Mesendoderm (in vitro differentiated cells): ENCODE measurements at regions not wholly inside any gene's neighbourhood (a gene's known extent, or its start where the extent isn't known, plus 50 kb on each side); places are given as distances from the start of the nearest gene placed in this dataset.

Experiments
- DNase-seq: peaks from one replicate; pipeline ENCODE4 v3.0.0; 2013
- H2AK5ac ChIP-seq: 2 replicates; pipeline ENCODE4 v1.6.1; 2013; ENCODE audit warnings: low read length, inconsistent platforms
- H2BK120ac ChIP-seq: 2 replicates; pipeline ENCODE4 v1.6.1; 2013; ENCODE audit warnings: low read depth, mild to moderate bottlenecking, low read length, moderate library complexity, mixed read lengths
- H2BK15ac ChIP-seq: replicated peaks from 2 replicates; pipeline ENCODE4 v1.6.1; 2013; ENCODE audit warnings: low read depth, mild to moderate bottlenecking, moderate library complexity
- H2BK5ac ChIP-seq: 2 replicates; pipeline ENCODE4 v1.6.1; 2013; ENCODE audit warnings: low read length, inconsistent platforms
- H3K18ac ChIP-seq: 2 replicates; pipeline ENCODE4 v1.6.1; 2013; ENCODE audit warnings: mild to moderate bottlenecking, low read length, mixed read lengths
- H3K23ac ChIP-seq: one replicate; pipeline ENCODE4 v1.6.1; 2013; ENCODE audit warnings: low read length
- H3K27ac ChIP-seq: 2 replicates; pipeline ENCODE4 v1.5.1; 2013; ENCODE audit warnings: low read depth, mild to moderate bottlenecking, inconsistent platforms, low read length, moderate library complexity
- H3K27me3 ChIP-seq: 2 replicates; pipeline ENCODE4 v1.6.1; 2013; ENCODE audit warnings: low read length, control low read depth, mild to moderate bottlenecking, inconsistent platforms; ENCODE audit not compliant: insufficient read depth, poor library complexity
- H3K36me3 ChIP-seq: 2 replicates; pipeline ENCODE4 v1.6.1; 2013; ENCODE audit warnings: low read length, inconsistent platforms; ENCODE audit not compliant: control insufficient read depth, insufficient read depth
- H3K4ac ChIP-seq: one replicate; pipeline ENCODE4 v1.6.1; 2013; ENCODE audit warnings: low read depth, mild to moderate bottlenecking, low read length, moderate library complexity
- H3K4me1 ChIP-seq: 2 replicates; pipeline ENCODE4 v1.6.1; 2013; ENCODE audit warnings: low read depth, low read length, inconsistent platforms; ENCODE audit not compliant: control insufficient read depth
- H3K4me2 ChIP-seq: 2 replicates; pipeline ENCODE4 v1.6.1; 2013; ENCODE audit warnings: low read length
- H3K4me3 ChIP-seq: 2 replicates; pipeline ENCODE4 v1.5.1; 2013; ENCODE audit warnings: mild to moderate bottlenecking, low read length
- H3K56ac ChIP-seq: one replicate; pipeline ENCODE4 v1.6.1; 2013; ENCODE audit warnings: low read length
- H3K79me1 ChIP-seq: 2 replicates; pipeline ENCODE4 v1.6.1; 2013; ENCODE audit warnings: low read length, inconsistent platforms
- H3K79me2 ChIP-seq: 2 replicates; pipeline ENCODE4 v1.6.1; 2013; ENCODE audit warnings: mild to moderate bottlenecking, low read length; ENCODE audit not compliant: control insufficient read depth, insufficient read depth
- H3K9ac ChIP-seq: 2 replicates; pipeline ENCODE4 v1.6.1; 2013; ENCODE audit warnings: low read length, inconsistent platforms
- H4K5ac ChIP-seq: one replicate; pipeline ENCODE4 v1.6.1; 2013; ENCODE audit warnings: low read length
- H4K8ac ChIP-seq: one replicate; pipeline ENCODE4 v1.6.1; 2013; ENCODE audit warnings: low read depth, mild to moderate bottlenecking, control low read depth, low read length, moderate library complexity
- WGBS: extraction: QIAGEN DNeasy Blood & Tissue Kit; methylation state at CpG from one replicate; pipeline ENCODE4 v1.1.7; 2013; ENCODE audit warnings: low lambda C conversion rate, missing lambda C conversion rate; ENCODE audit not compliant: insufficient coverage; ENCODE audit errors: extremely low coverage; 5-methylcytosine and 5-hydroxymethylcytosine counted together

DNA sequence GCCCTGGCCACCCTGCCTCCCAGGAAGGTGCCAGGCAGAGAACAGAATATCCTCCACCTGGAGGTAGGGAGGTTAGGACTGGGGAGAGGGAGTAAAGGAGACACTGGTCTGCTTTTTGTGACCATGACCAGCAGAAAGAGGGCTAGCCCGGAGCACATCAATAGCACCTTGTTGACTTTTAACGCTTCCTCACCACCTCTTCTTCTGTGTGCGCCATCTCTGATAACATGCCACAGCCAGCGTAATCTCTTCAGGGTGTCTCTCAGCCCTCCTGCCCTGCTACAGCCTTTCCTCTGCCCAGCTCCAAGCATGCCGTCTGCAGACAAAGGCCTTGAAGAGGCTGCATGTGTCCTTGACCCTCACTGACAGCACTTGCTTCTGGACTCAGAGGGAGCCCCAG lies 50.9 kb upstream of the GJA5 start:
- H3K4me3 ChIP-seq = no peak overlapping the region
- no peak overlapping the region for H3K9ac ChIP-seq
- no peaks in the 10 kb centered on the region for H3K27me3 ChIP-seq
- H3K56ac ChIP-seq = peak overlapping the region; percentile 47
- H2BK120ac ChIP-seq = no peak overlapping the region
- no peak overlapping the region for H4K5ac ChIP-seq
- no peak for DNase-seq
- WGBS = no CpG with 5 or more reads among the region's 5 CpGs
- H2BK5ac ChIP-seq = peak overlapping the region; percentile 17
- no peak overlapping the region for H3K18ac ChIP-seq
- H3K27ac ChIP-seq = no peak overlapping the region
- no peak overlapping the region for H4K8ac ChIP-seq
- H3K79me1 ChIP-seq = no peaks in the 10 kb centered on the region
- H2AK5ac ChIP-seq = peak overlapping the region; percentile 12
- no peak overlapping the region for H3K4ac ChIP-seq
- peaks cover 9% of the 10 kb centered on the region for H3K4me1 ChIP-seq
- H2BK15ac ChIP-seq = no peak overlapping the region
- no peaks in the 10 kb centered on the region for H3K36me3 ChIP-seq
- peak overlapping the region; percentile 18 for H3K23ac ChIP-seq
- no peak overlapping the region for H3K4me2 ChIP-seq
- H3K79me2 ChIP-seq = no peaks in the 10 kb centered on the region

DNA sequence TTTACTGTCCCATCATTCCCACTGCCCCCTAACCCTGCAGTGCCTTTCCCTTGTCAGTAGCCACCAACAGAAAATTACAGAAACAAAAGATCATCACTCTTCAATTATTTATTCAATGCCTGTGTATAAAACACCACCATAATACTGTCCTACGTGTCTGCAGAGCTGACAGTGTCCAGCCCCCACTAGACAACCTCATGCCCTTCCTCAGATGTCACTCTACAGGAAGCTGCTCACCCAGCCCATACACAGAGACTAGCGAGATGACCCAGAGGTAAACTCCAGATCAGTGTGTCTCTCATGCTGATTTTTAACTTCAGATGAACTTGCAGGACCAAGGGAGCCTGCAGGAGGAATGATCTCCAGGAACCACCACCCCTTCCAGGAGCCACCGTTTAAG lies 51.3 kb upstream of the GJA5 start:
- no peaks in the 10 kb centered on the region for H3K27me3 ChIP-seq
- H4K5ac ChIP-seq = no peak overlapping the region
- H3K4ac ChIP-seq = peak overlapping the region; percentile 73
- H3K27ac ChIP-seq = no peak overlapping the region
- H3K79me1 ChIP-seq = no peaks in the 10 kb centered on the region
- no peak overlapping the region for H4K8ac ChIP-seq
- H3K4me1 ChIP-seq = peaks cover 9% of the 10 kb centered on the region
- no peak overlapping the region for H2BK15ac ChIP-seq
- no CpG with 5 or more reads among the region's 3 CpGs for WGBS
- H2AK5ac ChIP-seq = no peak overlapping the region
- H3K56ac ChIP-seq = peak overlapping the region; percentile 47
- H3K36me3 ChIP-seq = no peaks in the 10 kb centered on the region
- no peak overlapping the region for H3K18ac ChIP-seq
- H3K23ac ChIP-seq = peak overlapping the region; percentile 18
- no peak overlapping the region for H3K4me2 ChIP-seq
- H3K4me3 ChIP-seq = no peak overlapping the region
- no peak overlapping the region for H3K9ac ChIP-seq
- no peak overlapping the region for H2BK5ac ChIP-seq
- H3K79me2 ChIP-seq = no peaks in the 10 kb centered on the region
- DNase-seq = no peak
- no peak overlapping the region for H2BK120ac ChIP-seq

DNA sequence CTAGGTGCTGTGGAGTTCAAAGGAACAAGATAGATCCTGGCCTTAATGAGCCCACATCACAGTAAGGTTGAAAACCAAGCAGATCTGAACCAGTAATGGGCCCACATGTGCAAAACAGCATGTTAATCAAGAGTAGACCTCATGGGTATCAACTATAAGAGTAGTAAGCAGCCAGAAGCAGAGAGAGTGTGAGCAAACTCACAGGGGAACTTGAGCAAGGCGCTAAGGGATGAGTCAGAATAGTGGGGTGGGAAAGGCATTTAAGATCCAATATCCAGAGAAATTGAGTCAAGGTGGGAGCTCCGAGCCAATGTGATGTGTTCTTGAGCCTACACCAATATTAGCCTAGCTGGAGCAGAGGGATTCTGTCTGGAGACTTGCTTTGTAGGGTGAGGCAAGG lies 52.4 kb upstream of the GJA5 start:
- WGBS = no CpG with 5 or more reads among the region's 2 CpGs
- Histone ChIP-seq H3K56ac (no peak overlapping the region), H2AK5ac (no peak overlapping the region), H3K27ac (no peak overlapping the region), H3K27me3 (no peaks in the 10 kb centered on the region), H2BK120ac (no peak overlapping the region), H2BK5ac (no peak overlapping the region), H3K36me3 (no peaks in the 10 kb centered on the region), H3K23ac (no peak overlapping the region), H3K4me3 (no peak overlapping the region), H2BK15ac (no peak overlapping the region), H3K4me2 (no peak overlapping the region), H3K4me1 (peaks cover 6% of the 10 kb centered on the region), H4K5ac (no peak overlapping the region), H3K9ac (no peak overlapping the region), H3K18ac (peak overlapping the region; percentile 29), H3K79me2 (no peaks in the 10 kb centered on the region), H3K4ac (peak overlapping the region; percentile 44), H4K8ac (no peak overlapping the region), H3K79me1 (no peaks in the 10 kb centered on the region)
- peak; percentile 65 for DNase-seq

DNA sequence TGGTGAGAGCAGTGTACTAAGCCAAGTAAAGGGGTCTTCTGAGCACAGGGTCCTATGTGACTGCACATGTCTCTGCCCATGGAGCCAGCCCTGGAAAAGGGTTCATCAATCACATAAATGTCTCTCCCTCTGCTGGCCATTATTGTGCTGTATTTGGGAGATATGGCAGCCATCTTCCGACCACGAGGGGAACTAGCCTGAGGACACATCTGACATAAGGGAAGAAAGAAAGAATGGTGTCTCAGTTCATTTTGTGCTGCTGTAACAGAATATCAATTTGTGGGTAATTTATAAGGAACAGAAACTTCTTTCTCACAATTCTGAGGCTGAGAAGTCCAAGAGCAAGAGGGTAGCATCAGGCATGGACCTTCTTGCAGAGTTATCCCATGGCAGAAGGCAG lies 55.1 kb upstream of the GJA5 start:
- H4K5ac ChIP-seq = no peak overlapping the region
- H4K8ac ChIP-seq = no peak overlapping the region
- no peak overlapping the region for H3K27ac ChIP-seq
- no peak overlapping the region for H3K18ac ChIP-seq
- H2BK15ac ChIP-seq = no peak overlapping the region
- H3K27me3 ChIP-seq = no peaks in the 10 kb centered on the region
- DNase-seq = no peak
- H3K4ac ChIP-seq = no peak overlapping the region
- no peak overlapping the region for H2AK5ac ChIP-seq
- no peak overlapping the region for H3K9ac ChIP-seq
- H3K56ac ChIP-seq = no peak overlapping the region
- whole genome bisulfite sequencing = no CpG with 5 or more reads among the region's 2 CpGs
- H3K4me3 ChIP-seq = no peak overlapping the region
- H3K79me2 ChIP-seq = no peaks in the 10 kb centered on the region
- H3K79me1 ChIP-seq = no peaks in the 10 kb centered on the region
- H3K36me3 ChIP-seq = no peaks in the 10 kb centered on the region
- H3K4me2 ChIP-seq = no peak overlapping the region
- H3K23ac ChIP-seq = no peak overlapping the region
- peaks cover 6% of the 10 kb centered on the region for H3K4me1 ChIP-seq
- H2BK5ac ChIP-seq = no peak overlapping the region
- no peak overlapping the region for H2BK120ac ChIP-seq

DNA sequence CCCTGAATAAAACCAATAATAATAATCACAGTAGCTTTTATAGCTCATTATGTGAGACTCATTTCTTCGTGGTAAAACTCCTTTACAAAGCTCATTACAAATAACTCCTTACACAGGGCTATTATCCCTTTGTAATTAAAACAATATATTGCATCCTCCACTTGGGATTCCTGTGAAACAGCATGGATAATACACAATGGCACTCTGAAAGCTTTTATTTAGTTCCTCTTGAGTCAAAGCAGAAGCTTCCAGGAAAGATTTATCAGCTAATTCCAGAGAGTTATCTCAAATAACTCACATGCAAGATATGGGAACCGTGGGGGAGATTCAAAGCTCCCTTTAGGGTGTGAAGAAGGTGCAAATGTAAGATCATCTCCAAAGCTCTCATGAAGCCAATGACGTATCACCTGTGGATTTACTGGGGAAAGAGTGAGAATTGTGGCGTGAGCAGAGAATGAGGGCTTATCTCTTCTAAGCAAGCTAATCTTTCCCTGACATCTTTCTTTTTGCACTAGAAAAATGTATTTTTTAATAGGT lies 60.4 kb upstream of the GJA5 start:
- no peaks in the 10 kb centered on the region for H3K79me1 ChIP-seq
- H3K79me2 ChIP-seq = no peaks in the 10 kb centered on the region
- H2BK15ac ChIP-seq = no peak overlapping the region
- no peaks in the 10 kb centered on the region for H3K36me3 ChIP-seq
- no peak overlapping the region for H3K27ac ChIP-seq
- H3K4me3 ChIP-seq = no peak overlapping the region
- no peaks in the 10 kb centered on the region for H3K27me3 ChIP-seq
- H3K4ac ChIP-seq = no peak overlapping the region
- H2BK120ac ChIP-seq = no peak overlapping the region
- no peak overlapping the region for H2BK5ac ChIP-seq
- WGBS = no CpG with 5 or more reads among the region's 4 CpGs
- no peak overlapping the region for H4K5ac ChIP-seq
- H3K4me1 ChIP-seq = peaks cover 5% of the 10 kb centered on the region
- DNase-seq = peak; percentile 97
- H3K9ac ChIP-seq = no peak overlapping the region
- no peak overlapping the region for H4K8ac ChIP-seq
- peak overlapping the region; percentile 80 for H3K18ac ChIP-seq
- H3K4me2 ChIP-seq = no peak overlapping the region
- no peak overlapping the region for H3K56ac ChIP-seq
- H2AK5ac ChIP-seq = no peak overlapping the region
- H3K23ac ChIP-seq = no peak overlapping the region

DNA sequence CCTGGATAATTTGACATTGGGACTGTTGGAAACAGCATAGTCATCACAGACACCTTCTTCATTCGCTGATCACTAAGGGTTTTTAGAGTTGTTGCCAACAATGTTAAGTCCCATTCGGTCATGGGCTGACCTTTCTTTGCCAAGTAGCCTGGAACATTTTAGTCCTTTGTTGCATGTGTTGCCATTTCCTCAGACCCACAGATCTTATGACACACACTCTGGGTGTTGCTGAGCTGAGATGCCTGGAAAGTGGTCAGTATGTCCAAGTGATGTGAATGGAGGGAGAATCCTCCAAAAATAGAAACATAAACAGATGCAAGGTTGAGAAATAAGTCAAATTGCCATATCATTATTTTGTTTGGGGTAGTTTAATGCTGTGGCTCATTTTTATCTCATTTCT lies 61.5 kb upstream of the GJA5 start:
- no peak overlapping the region for H3K27ac ChIP-seq
- H3K4me1 ChIP-seq = peaks cover 5% of the 10 kb centered on the region
- H3K4me2 ChIP-seq = no peak overlapping the region
- no peaks in the 10 kb centered on the region for H3K36me3 ChIP-seq
- H4K5ac ChIP-seq = no peak overlapping the region
- no CpG with 5 or more reads among the region's 2 CpGs for WGBS
- H3K18ac ChIP-seq = no peak overlapping the region
- no peak overlapping the region for H3K23ac ChIP-seq
- peak overlapping the region; percentile 4 for H3K9ac ChIP-seq
- no peak overlapping the region for H4K8ac ChIP-seq
- no peak for DNase-seq
- no peaks in the 10 kb centered on the region for H3K27me3 ChIP-seq
- no peaks in the 10 kb centered on the region for H3K79me1 ChIP-seq
- H3K4me3 ChIP-seq = no peak overlapping the region
- H2BK15ac ChIP-seq = no peak overlapping the region
- H3K56ac ChIP-seq = peak overlapping the region; percentile 65
- peak overlapping the region; percentile 57 for H2BK5ac ChIP-seq
- H2BK120ac ChIP-seq = peak overlapping the region; percentile 4
- no peaks in the 10 kb centered on the region for H3K79me2 ChIP-seq
- H3K4ac ChIP-seq = peak overlapping the region; percentile 62
- H2AK5ac ChIP-seq = peak overlapping the region; percentile 95
